ENCODE measurements at regions not wholly inside any gene's neighbourhood (a gene's known extent, or its start where the extent isn't known, plus 50 kb on each side); places are given as distances from the start of the nearest gene placed in this dataset.

DNA sequence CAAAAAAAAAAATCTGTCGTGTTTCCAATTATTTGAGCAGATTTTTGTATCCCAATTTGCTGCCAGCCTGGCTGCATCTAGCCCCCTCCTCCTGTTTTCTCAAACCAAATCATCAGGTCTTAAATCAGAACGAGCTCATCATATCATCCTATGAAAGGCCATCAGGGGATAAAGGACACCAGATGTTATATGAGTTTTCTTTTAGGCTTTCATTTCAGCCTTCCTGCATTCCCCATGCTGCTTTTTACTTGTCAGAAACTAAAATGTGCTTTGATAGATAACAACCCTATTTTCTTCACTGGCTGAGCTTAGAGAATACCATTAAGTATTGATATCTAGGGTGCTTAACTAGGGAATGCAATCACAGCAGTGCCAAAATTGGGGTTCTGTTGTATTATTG lies 968.4 kb upstream of the SLC35B3 start:
- no peak overlapping the region for H3K4me3 ChIP-seq
- H3K36me3 ChIP-seq, result no peaks in the 10 kb centered on the region
- no peak overlapping the region for H3K27ac ChIP-seq
- DNase-seq, result no peak
- intact Hi-C loops (cut with DNase I), result no loop called here
- no peaks in the 10 kb centered on the region for H3K4me1 ChIP-seq
- no peaks in the 10 kb centered on the region for H3K9me3 ChIP-seq
- no peak for ATAC-seq
- H3K27me3 ChIP-seq, result peaks cover 4% of the 10 kb centered on the region
- TF ChIP-seq, protein P1, sequence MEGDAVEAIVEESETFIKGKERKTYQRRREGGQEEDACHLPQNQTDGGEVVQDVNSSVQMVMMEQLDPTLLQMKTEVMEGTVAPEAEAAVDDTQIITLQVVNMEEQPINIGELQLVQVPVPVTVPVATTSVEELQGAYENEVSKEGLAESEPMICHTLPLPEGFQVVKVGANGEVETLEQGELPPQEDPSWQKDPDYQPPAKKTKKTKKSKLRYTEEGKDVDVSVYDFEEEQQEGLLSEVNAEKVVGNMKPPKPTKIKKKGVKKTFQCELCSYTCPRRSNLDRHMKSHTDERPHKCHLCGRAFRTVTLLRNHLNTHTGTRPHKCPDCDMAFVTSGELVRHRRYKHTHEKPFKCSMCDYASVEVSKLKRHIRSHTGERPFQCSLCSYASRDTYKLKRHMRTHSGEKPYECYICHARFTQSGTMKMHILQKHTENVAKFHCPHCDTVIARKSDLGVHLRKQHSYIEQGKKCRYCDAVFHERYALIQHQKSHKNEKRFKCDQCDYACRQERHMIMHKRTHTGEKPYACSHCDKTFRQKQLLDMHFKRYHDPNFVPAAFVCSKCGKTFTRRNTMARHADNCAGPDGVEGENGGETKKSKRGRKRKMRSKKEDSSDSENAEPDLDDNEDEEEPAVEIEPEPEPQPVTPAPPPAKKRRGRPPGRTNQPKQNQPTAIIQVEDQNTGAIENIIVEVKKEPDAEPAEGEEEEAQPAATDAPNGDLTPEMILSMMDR (IDR thresholded peaks at IDR 0.05), result no peak

DNA sequence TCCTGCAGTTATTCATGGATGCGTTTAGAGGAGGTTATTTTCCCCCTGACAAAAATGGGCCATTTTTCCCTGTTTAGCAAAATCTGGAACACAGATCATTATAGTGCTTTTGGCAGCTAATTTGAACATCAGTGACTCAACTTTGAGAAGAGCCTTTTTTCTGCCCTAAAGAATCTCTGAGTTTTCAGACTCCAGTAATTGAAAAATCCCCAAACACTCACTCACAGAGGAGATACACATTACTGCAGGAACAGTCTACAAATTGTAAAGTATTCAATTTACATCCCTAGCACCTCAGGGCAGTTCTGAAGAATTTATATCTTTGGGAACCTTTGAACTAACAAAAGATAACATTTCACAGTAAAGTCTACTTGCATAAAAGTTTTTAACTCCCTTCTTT lies 966.6 kb upstream of the SLC35B3 start:
- TF ChIP-seq, protein P1 (IDR thresholded peaks at IDR 0.05), result no peak
- H3K36me3 ChIP-seq, result no peaks in the 10 kb centered on the region
- H3K4me3 ChIP-seq, result no peak overlapping the region
- intact Hi-C loops (cut with DNase I), result no loop called here
- no peaks in the 10 kb centered on the region for H3K4me1 ChIP-seq
- H3K27ac ChIP-seq, result no peak overlapping the region
- DNase-seq (no peak), ATAC-seq (no peak)
- peaks cover 4% of the 10 kb centered on the region for H3K27me3 ChIP-seq
- no peaks in the 10 kb centered on the region for H3K9me3 ChIP-seq

DNA sequence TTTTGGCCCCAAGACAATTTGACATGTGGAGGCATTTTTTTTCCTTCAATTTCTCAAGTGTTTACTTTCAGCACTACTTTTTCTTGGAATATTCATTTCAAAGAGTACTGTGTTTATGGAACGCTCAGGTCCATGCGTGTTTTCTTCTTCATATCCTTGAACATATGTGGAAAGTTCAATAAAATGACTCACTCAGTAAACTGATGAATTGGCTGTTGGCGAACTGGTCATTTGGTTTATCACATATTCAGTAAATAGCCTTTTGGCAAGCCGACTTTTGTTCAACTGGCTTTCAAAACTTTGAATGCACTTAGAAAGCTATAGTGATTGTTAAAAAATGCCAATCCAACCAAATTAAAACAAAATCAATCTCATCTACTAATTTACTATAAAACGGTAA lies 964.6 kb upstream of the SLC35B3 start:
- Histone ChIP-seq H3K4me3 (no peak overlapping the region), H3K4me1 (no peaks in the 10 kb centered on the region), H3K27me3 (peaks cover 4% of the 10 kb centered on the region), H3K36me3 (no peaks in the 10 kb centered on the region), H3K9me3 (no peaks in the 10 kb centered on the region), H3K27ac (no peak overlapping the region)
- ATAC-seq (no peak), DNase-seq (no peak)
- intact Hi-C loops (cut with DNase I), result no loop called here
- TF ChIP-seq, protein P1 (IDR thresholded peaks at IDR 0.05), result no peak

DNA sequence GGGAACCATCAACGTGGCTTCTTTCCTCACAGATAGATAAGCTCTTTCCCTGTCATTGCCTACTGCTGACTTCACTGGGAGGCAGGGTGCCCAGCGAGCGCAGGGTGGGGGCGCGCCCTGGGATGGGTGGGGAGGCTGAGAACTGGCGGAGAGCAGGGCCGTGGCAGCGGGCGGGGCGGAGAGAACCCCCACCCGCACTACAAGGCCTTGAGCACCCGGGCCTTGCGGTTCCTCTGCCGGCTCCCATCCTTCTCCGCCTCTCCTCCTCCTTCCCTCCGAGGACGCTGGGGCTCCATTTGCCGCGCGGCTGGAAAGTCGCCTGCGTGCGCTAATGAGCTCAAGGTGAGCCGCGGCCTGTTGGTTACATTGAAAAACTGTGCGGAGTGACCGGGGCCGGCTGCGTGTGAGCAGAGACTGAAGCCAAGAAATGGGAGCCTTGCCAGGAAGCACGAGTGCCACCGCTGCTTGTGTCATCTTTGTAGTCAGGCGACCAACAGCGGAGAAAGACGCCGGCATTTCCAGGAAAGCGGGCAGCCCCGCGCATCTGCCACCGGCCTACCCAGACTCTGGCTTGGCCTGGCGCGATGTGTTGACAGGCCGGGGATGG lies 963.5 kb upstream of the SLC35B3 start:
- no peaks in the 10 kb centered on the region for H3K36me3 ChIP-seq
- intact Hi-C loops (cut with DNase I), result no loop called here

DNA sequence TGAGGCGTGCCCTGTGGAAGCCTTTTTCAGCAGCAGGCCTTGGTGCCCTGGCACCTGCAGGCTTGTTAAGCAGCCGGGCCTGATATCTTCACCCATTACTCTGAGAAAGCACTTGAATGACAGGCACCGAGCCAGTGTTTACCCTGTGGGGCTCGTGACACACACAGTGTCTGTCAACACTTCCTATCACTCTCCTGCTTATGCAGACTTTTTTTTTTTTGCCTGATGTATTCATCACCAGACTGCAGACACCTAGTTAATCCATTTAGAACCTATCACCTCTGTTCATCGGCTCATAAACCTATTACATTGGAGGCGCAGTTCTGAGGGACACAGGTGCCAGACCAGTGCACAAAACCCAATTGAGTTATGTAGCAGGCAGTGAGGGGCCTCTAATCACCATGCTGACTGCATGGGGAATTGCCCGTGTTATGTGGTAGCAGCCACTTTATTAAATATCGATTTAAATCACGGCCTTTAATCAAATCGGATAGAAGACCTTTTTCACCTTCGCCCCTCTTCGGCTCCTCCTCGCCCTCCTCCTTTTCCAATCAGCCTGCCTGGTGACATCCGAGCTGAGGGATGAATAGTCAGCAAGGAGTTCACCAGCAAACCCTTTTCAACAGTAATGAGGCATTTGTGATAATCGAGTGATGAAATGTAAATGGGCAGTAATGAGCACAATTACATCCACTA lies 962.9 kb upstream of the SLC35B3 start:
- Histone ChIP-seq H3K27me3 (peaks cover 4% of the 10 kb centered on the region), H3K27ac (no peak overlapping the region), H3K9me3 (no peaks in the 10 kb centered on the region), H3K4me3 (no peak overlapping the region), H3K36me3 (no peaks in the 10 kb centered on the region), H3K4me1 (no peaks in the 10 kb centered on the region)
- DNase-seq (peak; percentile 64), ATAC-seq (peak; percentile 81)
- intact Hi-C loops (cut with DNase I), result no loop called here
- TF ChIP-seq, protein P1 (IDR thresholded peaks at IDR 0.05), result no peak

More for the DNA sequence above, 963.5 kb upstream of the SLC35B3 start:
- ATAC-seq, result no peak
- Histone ChIP-seq H3K27ac (no peak overlapping the region), H3K4me3 (no peak overlapping the region), H3K9me3 (no peaks in the 10 kb centered on the region), H3K4me1 (no peaks in the 10 kb centered on the region), H3K27me3 (peaks cover 4% of the 10 kb centered on the region)
- DNase-seq, result no peak
- TF ChIP-seq, protein P1 (IDR thresholded peaks at IDR 0.05), result no peak

All from upper lobe of right lung (tissue), 1 donor.